Panc1 (cell line): ENCODE measurements at regions not wholly inside any gene's neighbourhood (a gene's known extent, or its start where the extent isn't known, plus 50 kb on each side); places are given as distances from the start of the nearest gene placed in this dataset.

Experiments used
- ATAC-seq: fragments of 200-7000 bp; cut with Tn5 transposase; 2 replicates; pipeline ENCODE4 v1.9.1; 2020; ENCODE audit warnings: mild to moderate bottlenecking, moderate library complexity
- BruUV-seq: library from RNA; stranded (reverse); fragments of 400-500 nt; replicated peaks from 2 replicates; lab custom pipeline; 2021; lab: Mats Ljungman, UMichigan
- CTCF ChIA-PET: fragments of 300-600 bp; sonication (Branson Sonifier 250); formaldehyde crosslinking; loops from one replicate; lab custom pipeline; 2022; ENCODE audit warnings: antibody characterized with exemption; lab: Charles Lee
- POLR2A ChIA-PET: fragments of 300-600 bp; sonication (Branson Sonifier 250); formaldehyde crosslinking; loops from one replicate; lab custom pipeline; 2022; ENCODE audit warnings: antibody characterized with exemption; lab: Charles Lee
- DNase-seq: peaks from one replicate; pipeline ENCODE4 v3.0.0-alpha.2; 2010; ENCODE audit warnings: low read depth, low spot score
- H3K27ac ChIP-seq: 2 replicates; pipeline ENCODE4 v1.5.1; 2011; ENCODE audit warnings: mild to moderate bottlenecking, low read length, inconsistent platforms
- H3K27me3 ChIP-seq: fragments of 200-500 bp; sonication (Bioruptor generic); 2 replicates; pipeline ENCODE4 v1.6.0; 2014; ENCODE audit warnings: low read length, inconsistent platforms; ENCODE audit not compliant: control insufficient read depth, insufficient read depth
- H3K36me3 ChIP-seq: fragments of 200-500 bp; sonication (Bioruptor generic); 2 replicates; pipeline ENCODE4 v1.5.1; 2014; ENCODE audit warnings: inconsistent platforms, mild to moderate bottlenecking, low read length, moderate library complexity; ENCODE audit not compliant: control insufficient read depth, insufficient read depth
- H3K4me1 ChIP-seq: 2 replicates; pipeline ENCODE4 v1.5.1; 2011; ENCODE audit warnings: inconsistent platforms, mild to moderate bottlenecking, low read length, moderate library complexity; ENCODE audit not compliant: control insufficient read depth, insufficient read depth
- H3K4me3 ChIP-seq, 2 experiments: 2 replicates each; pipeline ENCODE4 v1.5.1; 2011 to 2012; ENCODE audit warnings: low read depth in 2 of 2, low read length in 2 of 2, mild to moderate bottlenecking in 2 of 2, inconsistent platforms in 1 of 2, moderate library complexity in 1 of 2
- H3K9me3 ChIP-seq: fragments of 200-500 bp; sonication (Bioruptor generic); 2 replicates; pipeline ENCODE4 v1.5.1; 2014; ENCODE audit warnings: low read depth, mild to moderate bottlenecking, inconsistent platforms, low read length, moderate library complexity; ENCODE audit not compliant: control insufficient read depth, insufficient read depth
- CTCF ChIP-seq: fragments of 450-650 bp; IDR thresholded peaks from 2 replicates; pipeline ENCODE4 v1.5.1; 2017; ENCODE audit warnings: mild to moderate bottlenecking
- POLR2AphosphoS5 ChIP-seq: IDR thresholded peaks from 2 replicates; pipeline ENCODE4 v1.6.1; 2012; ENCODE audit warnings: mild to moderate bottlenecking, low read depth, low read length, moderate library complexity
- REST ChIP-seq, 2 experiments: IDR thresholded peaks; 2 replicates each; pipeline ENCODE4 v1.6.1; 2011 to 2012; ENCODE audit warnings: low read depth in 2 of 2, control low read depth in 1 of 2, low read length in 1 of 2, mild to moderate bottlenecking in 1 of 2, moderate library complexity in 1 of 2; ENCODE audit not compliant: insufficient read depth in 1 of 2
- SIN3A ChIP-seq: IDR thresholded peaks from 2 replicates; pipeline ENCODE4 v1.6.1; 2012; ENCODE audit warnings: low read depth, mild to moderate bottlenecking, low read length, moderate library complexity, borderline replicate concordance; ENCODE audit not compliant: insufficient read depth
- TCF7L2 ChIP-seq: IDR thresholded peaks from 2 replicates; pipeline ENCODE4 v1.6.1; 2011; ENCODE audit warnings: mild to moderate bottlenecking, low read depth, low read length, inconsistent platforms
- in situ Hi-C: cut with HindIII; loops from 2 replicates; pipeline ENCODE4 v1.10.0; 2016; ENCODE audit warnings: low sequenced_read_pairs, low pct_unique_long_range_greater_than_20kb
- intact Hi-C: fragments of 100-400 bp; cut with micrococcal nuclease; formaldehyde crosslinking; loops from one replicate; pipeline ENCODE4 v1.10.0; 2022; ENCODE audit not compliant: unreplicated experiment

- Histone ChIP-seq H3K9me3 (no peaks in the 10 kb centered on the region), H3K4me3 (no peak overlapping the region), H3K36me3 (no peaks in the 10 kb centered on the region), H3K27ac (no peak overlapping the region), H3K4me1 (0 out of 2 replicates have a peak, but pooled peaks cover 5% of the 10 kb centered on the region), H3K27me3 (no peaks in the 10 kb centered on the region)
- in situ Hi-C loops, result no loop called here
- DNase-seq (no peak), ATAC-seq (no peak)
- TF ChIP-seq SIN3A, result no peak
- no peak for TF ChIP-seq REST (IDR thresholded peaks at IDR 0.05; ENCODE audit: insufficient read depth in 1 of 2, low read depth in 2 of 2, low read length in 1 of 2)
- TF ChIP-seq POLR2AphosphoS5, result no peak
- TF ChIP-seq CTCF, result no peak
- TF ChIP-seq TCF7L2, result no peak
- BruUV-seq, result no TSS peak
- ChIA-PET CTCF (interaction anchor here (0.6 to 0.7 kb wide), 2 partner anchors 87 to 107 kb away, joined by 5 to 8 read pairs; no protein-coding TSS in a partner anchor), POLR2A (no interaction called here)
- intact Hi-C loops, result no loop called here
Observed at GRCh38 chr17:31688701-31689100, 170.3 kb downstream of the COPRS start.

- Histone ChIP-seq H3K27me3 (no peaks in the 10 kb centered on the region), H3K4me1 (0 out of 2 replicates have a peak, but pooled peaks cover 5% of the 10 kb centered on the region), H3K27ac (no peak overlapping the region), H3K4me3 (no peak overlapping the region), H3K9me3 (no peaks in the 10 kb centered on the region), H3K36me3 (no peaks in the 10 kb centered on the region)
- intact Hi-C loops, result no loop called here
- in situ Hi-C loops, result no loop called here
- BruUV-seq, result no TSS peak
- ChIA-PET CTCF (interaction anchor here (0.5 to 0.7 kb wide), 2 partner anchors 30 to 35 kb away, joined by 5 read pairs; no protein-coding TSS in a partner anchor), POLR2A (interaction anchor here (0.6 kb wide), 1 partner anchor 144 kb away, joined by 9 read pairs; no protein-coding TSS in a partner anchor)
- no peak for DNase-seq
- ATAC-seq, result no peak
- no peak for TF ChIP-seq SIN3A
Observed at GRCh38 chr17:31687505-31688126, 171.4 kb downstream of the COPRS start.

GRCh38 chr17:31686495-31686894 is 172.5 kb downstream of the COPRS start:
- TF ChIP-seq POLR2AphosphoS5, result no peak
- TF ChIP-seq CTCF, result no peak
- TF ChIP-seq REST (IDR thresholded peaks at IDR 0.05; ENCODE audit: insufficient read depth in 1 of 2, low read depth in 2 of 2, low read length in 1 of 2), result no peak
- TF ChIP-seq SIN3A, result no peak
- no peak for TF ChIP-seq TCF7L2
- ChIA-PET POLR2A (no interaction called here), CTCF (no interaction called here)
- H3K4me1 ChIP-seq, result no peaks in the 10 kb centered on the region
- H3K9me3 ChIP-seq, result no peaks in the 10 kb centered on the region
- intact Hi-C loops, result no loop called here
- DNase-seq (no peak), ATAC-seq (no peak)
- H3K4me3 ChIP-seq, result no peak overlapping the region
- H3K27ac ChIP-seq, result no peak overlapping the region
- in situ Hi-C loops, result no loop called here
- no peaks in the 10 kb centered on the region for H3K36me3 ChIP-seq
- no TSS peak for BruUV-seq
- no peaks in the 10 kb centered on the region for H3K27me3 ChIP-seq
